Ovary (tissue), 3 donors: ENCODE measurements at regions not wholly inside any gene's neighbourhood (a gene's known extent, or its start where the extent isn't known, plus 50 kb on each side); places are given as distances from the start of the nearest gene placed in this dataset.

ENCODE experiments used
- EP300 ChIP-seq: sonication (generic); formaldehyde crosslinking; IDR thresholded peaks from one replicate; pipeline ENCODE4 v1.6.1; 2017; ENCODE audit warnings: antibody characterized with exemption
- POLR2A ChIP-seq: fragments of 450-650 bp; IDR thresholded peaks from one replicate; pipeline ENCODE4 v1.6.1; 2017; ENCODE audit warnings: antibody characterized with exemption, mild to moderate bottlenecking, moderate library complexity
- TF ChIP-seq, protein P1 (sequence below), 3 donors: fragments of 450-650 bp in 2 of 3; fragments of 200-600 bp in 1 of 3; IDR thresholded peaks; one replicate each; pipeline versions ENCODE4 v1.5.1 to v1.8.0; 2016 to 2022; ENCODE audit warnings: antibody characterized with exemption in 3 of 3, mild to moderate bottlenecking in 1 of 3
- donor health status: DM: no; HTN: no; CAD: no.

DNA sequence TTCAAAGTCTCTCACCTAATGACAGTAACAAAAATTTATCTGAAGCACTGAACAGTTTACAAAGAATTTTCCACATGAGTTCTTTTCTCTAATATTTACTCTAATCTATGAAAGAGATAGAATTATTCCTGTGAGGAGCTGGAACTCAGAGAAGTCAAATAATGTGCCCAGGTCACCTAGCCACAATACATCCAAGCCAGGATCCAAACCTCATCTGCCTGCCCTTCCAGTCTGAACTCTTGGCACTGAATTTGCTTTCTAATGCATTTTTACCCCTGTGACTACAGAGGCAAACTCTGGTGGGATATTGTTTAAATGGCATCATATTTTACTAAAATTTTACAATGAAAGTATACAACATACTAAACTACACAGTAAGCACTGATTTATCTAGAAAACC, 191.4 kb upstream of the RORA start:
- TF ChIP-seq, protein P1, sequence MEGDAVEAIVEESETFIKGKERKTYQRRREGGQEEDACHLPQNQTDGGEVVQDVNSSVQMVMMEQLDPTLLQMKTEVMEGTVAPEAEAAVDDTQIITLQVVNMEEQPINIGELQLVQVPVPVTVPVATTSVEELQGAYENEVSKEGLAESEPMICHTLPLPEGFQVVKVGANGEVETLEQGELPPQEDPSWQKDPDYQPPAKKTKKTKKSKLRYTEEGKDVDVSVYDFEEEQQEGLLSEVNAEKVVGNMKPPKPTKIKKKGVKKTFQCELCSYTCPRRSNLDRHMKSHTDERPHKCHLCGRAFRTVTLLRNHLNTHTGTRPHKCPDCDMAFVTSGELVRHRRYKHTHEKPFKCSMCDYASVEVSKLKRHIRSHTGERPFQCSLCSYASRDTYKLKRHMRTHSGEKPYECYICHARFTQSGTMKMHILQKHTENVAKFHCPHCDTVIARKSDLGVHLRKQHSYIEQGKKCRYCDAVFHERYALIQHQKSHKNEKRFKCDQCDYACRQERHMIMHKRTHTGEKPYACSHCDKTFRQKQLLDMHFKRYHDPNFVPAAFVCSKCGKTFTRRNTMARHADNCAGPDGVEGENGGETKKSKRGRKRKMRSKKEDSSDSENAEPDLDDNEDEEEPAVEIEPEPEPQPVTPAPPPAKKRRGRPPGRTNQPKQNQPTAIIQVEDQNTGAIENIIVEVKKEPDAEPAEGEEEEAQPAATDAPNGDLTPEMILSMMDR (IDR thresholded peaks at IDR 0.05): no peak
- no peak for TF ChIP-seq POLR2A
- no peak for TF ChIP-seq EP300
